Neuronal stem cell (in vitro differentiated cells): ENCODE measurements at regions not wholly inside any gene's neighbourhood (a gene's known extent, or its start where the extent isn't known, plus 50 kb on each side); places are given as distances from the start of the nearest gene placed in this dataset.
A peak's percentile ranks its signal among the peaks of the same experiment; 100 is the strongest.

ENCODE experiments used
- DNase-seq: peaks from one replicate; pipeline ENCODE4 v3.0.0-alpha.2; 2013; ENCODE audit warnings: low spot score
- H2AFZ ChIP-seq: one replicate; pipeline ENCODE4 v1.6.1; 2013; ENCODE audit warnings: mild to moderate bottlenecking, low read length, inconsistent platforms
- H2AK5ac ChIP-seq: 2 replicates; pipeline ENCODE4 v1.6.1; 2013; ENCODE audit warnings: low read depth, mild to moderate bottlenecking, inconsistent platforms, low read length, moderate library complexity, mixed read lengths
- H2BK120ac ChIP-seq: 2 replicates; pipeline ENCODE4 v1.6.1; 2013; ENCODE audit warnings: low read depth, mild to moderate bottlenecking, inconsistent platforms, low read length, moderate library complexity, mixed read lengths
- H2BK12ac ChIP-seq: one replicate; pipeline ENCODE4 v1.6.1; 2013; ENCODE audit warnings: low read length, inconsistent platforms
- H2BK15ac ChIP-seq: 2 replicates; pipeline ENCODE4 v1.6.1; 2013; ENCODE audit warnings: mild to moderate bottlenecking, low read length, inconsistent platforms, mixed read lengths
- H2BK5ac ChIP-seq: one replicate; pipeline ENCODE4 v1.6.1; 2013; ENCODE audit warnings: inconsistent platforms, mild to moderate bottlenecking, low read length, moderate library complexity
- H3K14ac ChIP-seq: one replicate; pipeline ENCODE4 v1.6.1; 2013; ENCODE audit warnings: low read length, inconsistent platforms
- H3K18ac ChIP-seq: 2 replicates; pipeline ENCODE4 v1.6.1; 2013; ENCODE audit warnings: low read length, inconsistent platforms
- H3K23ac ChIP-seq: 2 replicates; pipeline ENCODE4 v1.6.1; 2013; ENCODE audit warnings: low read depth, mild to moderate bottlenecking, mixed read lengths, low read length, inconsistent platforms; ENCODE audit not compliant: poor library complexity
- H3K27ac ChIP-seq: replicated peaks from 3 replicates; pipeline ENCODE4 v1.5.1; 2013; ENCODE audit warnings: low read length, inconsistent platforms
- H3K27me3 ChIP-seq, 3 experiments: 2 replicates each; pipeline ENCODE4 v1.6.1; 2013; ENCODE audit warnings: low read length in 3 of 3, mild to moderate bottlenecking in 2 of 3, inconsistent platforms in 1 of 3, low read depth in 1 of 3, mixed read lengths in 1 of 3, moderate library complexity in 1 of 3; ENCODE audit not compliant: control insufficient read depth in 3 of 3, insufficient read depth in 3 of 3
- H3K36me3 ChIP-seq, 2 donors: replicated peaks in 1 of 2; 2 replicates each; pipeline ENCODE4 v1.6.1; 2013; ENCODE audit warnings: low read length in 2 of 2; ENCODE audit not compliant: control insufficient read depth in 2 of 2, insufficient read depth in 2 of 2
- H3K4ac ChIP-seq: 2 replicates; pipeline ENCODE4 v1.6.1; 2013; ENCODE audit warnings: inconsistent platforms, mild to moderate bottlenecking, low read length, moderate library complexity
- H3K4me1 ChIP-seq, 2 donors: 1 replicate in 1 of 2; 2 replicates in 1 of 2; pipeline ENCODE4 v1.6.1; 2013; ENCODE audit warnings: low read length in 2 of 2, low read depth in 1 of 2; ENCODE audit not compliant: control insufficient read depth in 2 of 2, insufficient read depth in 1 of 2
- H3K4me2 ChIP-seq: one replicate; pipeline ENCODE4 v1.6.1; 2013; ENCODE audit warnings: mild to moderate bottlenecking, low read length, inconsistent platforms; ENCODE audit not compliant: insufficient read depth, poor library complexity, severe bottlenecking
- H3K4me3 ChIP-seq, 2 donors: 2 replicates each; pipeline ENCODE4 v1.5.1; 2013; ENCODE audit warnings: low read length in 2 of 2, mild to moderate bottlenecking in 2 of 2, inconsistent platforms in 1 of 2, moderate library complexity in 1 of 2
- H3K79me1 ChIP-seq: one replicate; pipeline ENCODE4 v1.6.1; 2013; ENCODE audit warnings: low read depth, mild to moderate bottlenecking, inconsistent platforms, low read length, moderate library complexity
- H3K9ac ChIP-seq: one replicate; pipeline ENCODE4 v1.6.1; 2013; ENCODE audit warnings: mild to moderate bottlenecking, low read depth, low read length, inconsistent platforms; ENCODE audit not compliant: poor library complexity
- H3K9me3 ChIP-seq, 2 donors: replicated peaks in 1 of 2; 2 replicates each; pipeline versions ENCODE3 to v1.6.1; 2013; ENCODE audit warnings: low read length in 2 of 2, mild to moderate bottlenecking in 2 of 2, inconsistent platforms in 1 of 2, low read depth in 1 of 2, mixed read lengths in 1 of 2, moderate library complexity in 1 of 2; ENCODE audit not compliant: control insufficient read depth in 2 of 2, insufficient read depth in 1 of 2
- H4K8ac ChIP-seq: one replicate; pipeline ENCODE4 v1.6.1; 2013; ENCODE audit warnings: low read depth, mild to moderate bottlenecking, inconsistent platforms, low read length, moderate library complexity
- H4K91ac ChIP-seq: one replicate; pipeline ENCODE4 v1.6.1; 2013; ENCODE audit warnings: low read length, low read depth, mild to moderate bottlenecking, inconsistent platforms; ENCODE audit not compliant: poor library complexity
- WGBS, 2 donors: extraction: QIAGEN DNeasy Blood & Tissue Kit; methylation state at CpG; one replicate each; pipeline ENCODE4 v1.1.7; 2013; ENCODE audit warnings: missing lambda C conversion rate in 2 of 2, mixed read lengths in 1 of 2; ENCODE audit not compliant: insufficient read length in 2 of 2, insufficient replicate concordance in 1 of 2; ENCODE audit errors: extremely low coverage in 2 of 2; 5-methylcytosine and 5-hydroxymethylcytosine counted together

GRCh38 chr5:126096442-126097006 lies 326.7 kb upstream of the GRAMD2B start:
- H3K9me3 ChIP-seq: peaks cover 2 to 5% of the 10 kb centered on the region in 2 donors
- no peak overlapping the region for H2BK120ac ChIP-seq
- H3K4me1 ChIP-seq: peaks cover 0 to 3% of the 10 kb centered on the region in 2 donors
- no peak overlapping the region for H3K4ac ChIP-seq
- H4K91ac ChIP-seq: no peak overlapping the region
- no peak overlapping the region for H4K8ac ChIP-seq
- no peaks in the 10 kb centered on the region for H3K79me1 ChIP-seq
- H2BK15ac ChIP-seq: no peak overlapping the region
- WGBS, 2 donors: no CpG with 5 or more reads among the region's 4 CpGs
- no peaks in the 10 kb centered on the region for H3K36me3 ChIP-seq
- DNase-seq: no peak
- no peak overlapping the region for H3K23ac ChIP-seq
- H2AFZ ChIP-seq: no peak overlapping the region
- H3K4me3 ChIP-seq: no peak overlapping the region
- H3K14ac ChIP-seq: no peak overlapping the region
- H3K18ac ChIP-seq: no peak overlapping the region
- H3K27me3 ChIP-seq: no peaks in the 10 kb centered on the region
- H2AK5ac ChIP-seq: no peak overlapping the region
- H3K4me2 ChIP-seq: no peak overlapping the region
- H3K9ac ChIP-seq: no peak overlapping the region
- H2BK5ac ChIP-seq: no peak overlapping the region
- H2BK12ac ChIP-seq: no peak overlapping the region
- H3K27ac ChIP-seq: no peak overlapping the region

- H3K4me1 ChIP-seq: peaks cover 0 to 3% of the 10 kb centered on the region in 2 donors
- no peak overlapping the region for H3K4me3 ChIP-seq
- H3K4ac ChIP-seq: no peak overlapping the region
- H4K8ac ChIP-seq: no peak overlapping the region
- H3K27ac ChIP-seq: no peak overlapping the region
- H3K36me3 ChIP-seq: no peaks in the 10 kb centered on the region
- H3K9ac ChIP-seq: no peak overlapping the region
- H2BK120ac ChIP-seq: no peak overlapping the region
- H3K9me3 ChIP-seq: peaks cover 2 to 5% of the 10 kb centered on the region in 2 donors
- H2BK12ac ChIP-seq: no peak overlapping the region
- H2AK5ac ChIP-seq: no peak overlapping the region
- H3K14ac ChIP-seq: no peak overlapping the region
- no peak overlapping the region for H3K23ac ChIP-seq
- H3K27me3 ChIP-seq: no peaks in the 10 kb centered on the region
- no peak overlapping the region for H3K18ac ChIP-seq
- H3K4me2 ChIP-seq: no peak overlapping the region
- no peak overlapping the region for H4K91ac ChIP-seq
- H2BK5ac ChIP-seq: no peak overlapping the region
- DNase-seq: no peak
- no peak overlapping the region for H2AFZ ChIP-seq
- no CpG with 5 or more reads among the region's 1 CpG for WGBS, 2 donors
- H3K79me1 ChIP-seq: no peaks in the 10 kb centered on the region
- H2BK15ac ChIP-seq: no peak overlapping the region
Measured at GRCh38 chr5:126097876-126098275, 325.3 kb upstream of the GRAMD2B start.

- no peak overlapping the region for H3K18ac ChIP-seq
- H4K91ac ChIP-seq: no peak overlapping the region
- no peak overlapping the region for H3K4ac ChIP-seq
- DNase-seq: no peak
- no peak overlapping the region for H2BK12ac ChIP-seq
- no peak overlapping the region for H2AK5ac ChIP-seq
- no peaks in the 10 kb centered on the region for H3K79me1 ChIP-seq
- no peak overlapping the region for H2AFZ ChIP-seq
- H3K4me2 ChIP-seq: no peak overlapping the region
- H2BK5ac ChIP-seq: no peak overlapping the region
- no peak overlapping the region for H2BK15ac ChIP-seq
- no peak overlapping the region for H3K14ac ChIP-seq
- no peak overlapping the region for H3K4me3 ChIP-seq
- H3K4me1 ChIP-seq: peaks cover 0 to 3% of the 10 kb centered on the region in 2 donors
- no peak overlapping the region for H3K27ac ChIP-seq
- H3K27me3 ChIP-seq: no peaks in the 10 kb centered on the region
- no peak overlapping the region for H4K8ac ChIP-seq
- H3K23ac ChIP-seq: no peak overlapping the region
- H2BK120ac ChIP-seq: no peak overlapping the region
- H3K9ac ChIP-seq: no peak overlapping the region
- H3K9me3 ChIP-seq: peaks cover 2 to 5% of the 10 kb centered on the region in 2 donors
- no CpG with 5 or more reads among the region's 1 CpG for WGBS, 2 donors
- H3K36me3 ChIP-seq: no peaks in the 10 kb centered on the region
Measured at GRCh38 chr5:126098330-126099017, 324.7 kb upstream of the GRAMD2B start.

- Histone ChIP-seq H3K14ac (no peak overlapping the region), H3K9ac (no peak overlapping the region), H3K79me1 (no peaks in the 10 kb centered on the region), H2BK15ac (no peak overlapping the region), H3K4me3 (no peak overlapping the region), H4K8ac (no peak overlapping the region), H4K91ac (no peak overlapping the region), H3K23ac (no peak overlapping the region), H3K9me3 (peaks cover 2 to 5% of the 10 kb centered on the region in 2 donors), H3K4me2 (no peak overlapping the region), H3K36me3 (no peaks in the 10 kb centered on the region), H2BK12ac (no peak overlapping the region), H2BK120ac (no peak overlapping the region), H3K4ac (no peak overlapping the region), H2BK5ac (no peak overlapping the region), H3K18ac (no peak overlapping the region), H3K27me3 (no peaks in the 10 kb centered on the region), H2AK5ac (no peak overlapping the region), H3K27ac (no peak overlapping the region), H3K4me1 (peaks cover 0 to 3% of the 10 kb centered on the region in 2 donors), H2AFZ (peak overlapping the region; percentile 36)
- no CpG with 5 or more reads among the region's 4 CpGs for WGBS, 2 donors
- DNase-seq: no peak
Measured at GRCh38 chr5:126099077-126099476, 324.1 kb upstream of the GRAMD2B start.
